ENCODE measurements at regions not wholly inside any gene's neighbourhood (a gene's known extent, or its start where the extent isn't known, plus 50 kb on each side); places are given as distances from the start of the nearest gene placed in this dataset.
"Not testable (repeated sequence)": the region's sequence is repeated elsewhere in the genome, so short reads cannot be mapped to it uniquely, and the experiment has no call there.

DNA sequence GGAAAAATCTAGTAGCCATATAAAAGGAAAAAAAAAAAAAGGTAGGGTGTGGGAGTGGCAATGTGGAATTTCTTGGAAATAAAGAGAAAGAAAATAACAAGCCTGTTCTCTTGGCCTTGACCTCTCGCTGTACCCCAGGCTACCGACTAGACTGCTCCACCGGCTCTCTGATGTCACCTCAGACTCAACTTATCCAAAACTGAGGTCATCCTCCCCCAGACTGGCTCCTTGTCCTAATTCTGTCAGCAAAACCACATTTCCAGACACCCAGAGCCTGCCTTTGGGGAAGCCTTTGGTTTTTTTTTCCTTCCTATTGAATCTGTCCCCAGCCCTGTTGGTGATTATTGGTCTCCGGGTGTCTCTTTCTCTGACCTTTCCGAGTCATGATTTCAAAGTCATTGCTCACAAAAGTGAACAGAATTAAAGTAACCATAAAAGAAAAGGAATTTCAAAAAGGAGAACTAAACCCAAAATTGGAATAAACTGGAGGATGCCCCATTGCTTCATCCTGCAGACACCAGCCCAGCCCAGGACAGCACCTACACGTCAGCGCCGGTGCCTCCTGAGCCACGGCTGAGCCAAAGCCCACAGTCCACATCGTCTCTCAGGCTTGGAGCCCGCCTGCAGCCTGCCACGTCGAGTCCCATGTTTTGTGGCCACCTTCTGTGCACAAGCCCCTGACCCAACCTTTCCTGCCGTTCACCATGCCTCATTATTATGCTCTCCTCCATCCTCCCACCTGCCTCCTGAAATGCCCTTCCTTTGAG, 170.7 kb downstream of the MYLK4 start:
- no peak overlapping the region for H3K4me3 ChIP-seq (ENCODE audit: low read length)
- no peak for TF ChIP-seq CTCF (conservative IDR thresholded peaks at IDR 0.05; ENCODE audit: low read depth, low read length)
- no peak for DNase-seq (ENCODE audit: low read depth)

- no peak for DNase-seq (ENCODE audit: low read depth)
- H3K4me3 ChIP-seq (ENCODE audit: low read length), result no peak overlapping the region
- no peak for TF ChIP-seq CTCF (conservative IDR thresholded peaks at IDR 0.05; ENCODE audit: low read depth, low read length)
Measured at GRCh38 chr6:2579241-2579761, 171.4 kb downstream of the MYLK4 start.

- TF ChIP-seq CTCF (conservative IDR thresholded peaks at IDR 0.05; ENCODE audit: low read depth, low read length), result no peak
- no peak overlapping the region for H3K4me3 ChIP-seq (ENCODE audit: low read length)
- no peak for DNase-seq (ENCODE audit: low read depth)
Measured at GRCh38 chr6:2578767-2579166, 172.0 kb downstream of the MYLK4 start.

- DNase-seq (ENCODE audit: low read depth), result no peak
- TF ChIP-seq CTCF (conservative IDR thresholded peaks at IDR 0.05; ENCODE audit: low read depth, low read length), result no peak
- H3K4me3 ChIP-seq (ENCODE audit: low read length), result no peak overlapping the region
Measured at GRCh38 chr6:2576499-2576898, 174.2 kb downstream of the MYLK4 start.

GRCh38 chr6:2575236-2575635, 175.5 kb downstream of the MYLK4 start:
- TF ChIP-seq CTCF (conservative IDR thresholded peaks at IDR 0.05; ENCODE audit: low read depth, low read length), result no peak
- no peak overlapping the region for H3K4me3 ChIP-seq (ENCODE audit: low read length)
- no peak for DNase-seq (ENCODE audit: low read depth)

DNA sequence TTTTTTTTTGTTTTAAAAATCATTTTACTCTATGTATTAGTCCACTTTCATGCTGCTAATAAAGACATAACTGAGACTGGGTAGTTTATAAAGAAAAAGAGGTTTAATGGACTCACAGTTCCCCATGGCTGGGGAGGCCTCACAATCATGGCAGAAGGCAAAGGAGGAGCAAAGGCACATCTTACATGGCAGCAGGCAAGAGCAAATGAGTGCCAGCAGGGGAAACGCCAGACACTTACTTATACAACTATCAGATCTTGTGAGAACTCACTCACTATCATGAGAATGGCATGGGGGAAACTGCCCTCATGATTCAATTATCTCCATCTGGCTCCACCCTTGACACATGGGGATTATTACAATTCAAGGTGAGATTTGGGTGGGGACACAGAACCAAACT, 181.3 kb downstream of the MYLK4 start:
- not testable (repeated sequence) for DNase-seq (ENCODE audit: low read depth); H3K4me3 ChIP-seq (ENCODE audit: low read length)

GRCh38 chr6:2566048-2566447, 184.7 kb downstream of the MYLK4 start:
- DNase-seq (ENCODE audit: low read depth), result no peak
- TF ChIP-seq CTCF (conservative IDR thresholded peaks at IDR 0.05; ENCODE audit: low read depth, low read length), result no peak

More at GRCh38 chr6:2566048-2566447, 184.7 kb downstream of the MYLK4 start:
- H3K4me3 ChIP-seq (ENCODE audit: low read length), result no peak overlapping the region
